ENCODE measurements at regions not wholly inside any gene's neighbourhood (a gene's known extent, or its start where the extent isn't known, plus 50 kb on each side); places are given as distances from the start of the nearest gene placed in this dataset.

DNA sequence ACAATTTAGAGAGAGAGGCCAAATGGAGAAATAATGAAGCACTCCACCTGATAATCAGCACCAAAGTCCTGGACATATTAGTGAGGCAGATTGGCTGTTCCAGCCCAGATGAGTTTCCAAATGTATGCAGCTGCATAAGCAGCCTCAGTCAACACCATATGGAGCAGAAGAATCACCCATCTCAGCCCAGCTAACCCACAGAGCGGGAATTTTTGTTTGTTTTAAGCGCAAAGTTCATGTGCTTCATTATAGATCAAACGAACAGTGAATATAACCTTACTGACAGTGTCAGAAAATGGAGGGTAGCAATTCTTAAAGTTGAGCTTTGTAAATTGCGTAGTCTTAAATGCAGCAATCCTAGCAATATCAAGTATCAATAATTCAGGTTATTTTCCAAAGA lies 234.0 kb upstream of the CEP162 start (continued):
- TF ChIP-seq, protein P1, sequence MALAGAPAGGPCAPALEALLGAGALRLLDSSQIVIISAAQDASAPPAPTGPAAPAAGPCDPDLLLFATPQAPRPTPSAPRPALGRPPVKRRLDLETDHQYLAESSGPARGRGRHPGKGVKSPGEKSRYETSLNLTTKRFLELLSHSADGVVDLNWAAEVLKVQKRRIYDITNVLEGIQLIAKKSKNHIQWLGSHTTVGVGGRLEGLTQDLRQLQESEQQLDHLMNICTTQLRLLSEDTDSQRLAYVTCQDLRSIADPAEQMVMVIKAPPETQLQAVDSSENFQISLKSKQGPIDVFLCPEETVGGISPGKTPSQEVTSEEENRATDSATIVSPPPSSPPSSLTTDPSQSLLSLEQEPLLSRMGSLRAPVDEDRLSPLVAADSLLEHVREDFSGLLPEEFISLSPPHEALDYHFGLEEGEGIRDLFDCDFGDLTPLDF (CRISPR knock-in tag; IDR thresholded peaks at IDR 0.05) = 0 out of 2 replicates have a peak, but pooled peaks have one; percentile 35
- no peak for TF ChIP-seq ZNF354B (CRISPR knock-in tag; IDR thresholded peaks at IDR 0.05)
- TF ChIP-seq, protein P2, sequence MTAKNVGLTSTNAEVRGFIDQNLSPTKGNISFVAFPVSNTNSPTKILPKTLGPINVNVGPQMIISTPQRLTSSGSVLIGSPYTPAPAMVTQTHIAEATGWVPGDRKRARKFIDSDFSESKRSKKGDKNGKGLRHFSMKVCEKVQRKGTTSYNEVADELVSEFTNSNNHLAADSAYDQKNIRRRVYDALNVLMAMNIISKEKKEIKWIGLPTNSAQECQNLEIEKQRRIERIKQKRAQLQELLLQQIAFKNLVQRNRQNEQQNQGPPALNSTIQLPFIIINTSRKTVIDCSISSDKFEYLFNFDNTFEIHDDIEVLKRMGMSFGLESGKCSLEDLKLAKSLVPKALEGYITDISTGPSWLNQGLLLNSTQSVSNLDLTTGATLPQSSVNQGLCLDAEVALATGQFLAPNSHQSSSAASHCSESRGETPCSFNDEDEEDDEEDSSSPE (CRISPR knock-in tag; IDR thresholded peaks at IDR 0.05) = 0 out of 2 replicates have a peak, but pooled peaks have one; percentile 36
- TF ChIP-seq, protein P3, sequence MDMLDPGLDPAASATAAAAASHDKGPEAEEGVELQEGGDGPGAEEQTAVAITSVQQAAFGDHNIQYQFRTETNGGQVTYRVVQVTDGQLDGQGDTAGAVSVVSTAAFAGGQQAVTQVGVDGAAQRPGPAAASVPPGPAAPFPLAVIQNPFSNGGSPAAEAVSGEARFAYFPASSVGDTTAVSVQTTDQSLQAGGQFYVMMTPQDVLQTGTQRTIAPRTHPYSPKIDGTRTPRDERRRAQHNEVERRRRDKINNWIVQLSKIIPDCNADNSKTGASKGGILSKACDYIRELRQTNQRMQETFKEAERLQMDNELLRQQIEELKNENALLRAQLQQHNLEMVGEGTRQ (IDR thresholded peaks at IDR 0.05; ENCODE audit: low read depth, low read length) = no peak
- TF ChIP-seq, protein P3 (CRISPR knock-in tag; IDR thresholded peaks at IDR 0.05; ENCODE audit: borderline replicate concordance) = no peak
- TF ChIP-seq ZNF143 (CRISPR knock-in tag; IDR thresholded peaks at IDR 0.05) = no peak
- no peak for TF ChIP-seq FOXC1 (CRISPR knock-in tag; IDR thresholded peaks at IDR 0.05; ENCODE audit: borderline replicate concordance)
- TF ChIP-seq PHF8 (CRISPR knock-in tag; IDR thresholded peaks at IDR 0.05) = no peak
- TF ChIP-seq ZBTB42 (CRISPR knock-in tag; IDR thresholded peaks at IDR 0.05) = no peak
- TF ChIP-seq SIN3A (IDR thresholded peaks at IDR 0.05; ENCODE audit: borderline replicate concordance, low read depth, low read length) = no peak
- no peak for TF ChIP-seq AGO2 (optimal IDR thresholded peaks at IDR 0.05; ENCODE audit: low read depth, low read length)
- no peak for TF ChIP-seq PTBP1 (IDR thresholded peaks at IDR 0.05; ENCODE audit: low read depth, low read length, poor library complexity, severe bottlenecking)
- TF ChIP-seq YEATS4 (CRISPR knock-in tag; IDR thresholded peaks at IDR 0.05; ENCODE audit: borderline replicate concordance) = no peak
- TF ChIP-seq, protein P4, sequence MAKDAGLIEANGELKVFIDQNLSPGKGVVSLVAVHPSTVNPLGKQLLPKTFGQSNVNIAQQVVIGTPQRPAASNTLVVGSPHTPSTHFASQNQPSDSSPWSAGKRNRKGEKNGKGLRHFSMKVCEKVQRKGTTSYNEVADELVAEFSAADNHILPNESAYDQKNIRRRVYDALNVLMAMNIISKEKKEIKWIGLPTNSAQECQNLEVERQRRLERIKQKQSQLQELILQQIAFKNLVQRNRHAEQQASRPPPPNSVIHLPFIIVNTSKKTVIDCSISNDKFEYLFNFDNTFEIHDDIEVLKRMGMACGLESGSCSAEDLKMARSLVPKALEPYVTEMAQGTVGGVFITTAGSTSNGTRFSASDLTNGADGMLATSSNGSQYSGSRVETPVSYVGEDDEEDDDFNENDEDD (CRISPR knock-in tag; IDR thresholded peaks at IDR 0.05; ENCODE audit: borderline replicate concordance) = peak; percentile 51; the same call in 1 of the 2 replicates
- no peak for TF ChIP-seq MAFG (CRISPR knock-in tag; IDR thresholded peaks at IDR 0.05)
- no peak for TF ChIP-seq GFI1 (CRISPR knock-in tag; IDR thresholded peaks at IDR 0.05; ENCODE audit: borderline replicate concordance)
